CD4-positive, alpha-beta T cell (primary cell): ENCODE measurements at regions not wholly inside any gene's neighbourhood (a gene's known extent, or its start where the extent isn't known, plus 50 kb on each side); places are given as distances from the start of the nearest gene placed in this dataset.

Experiments used
- ATAC-seq: fragments of 200-7000 bp; cut with Tn5 transposase; one replicate; pipeline ENCODE4 v1.10.0; 2022; ENCODE audit warnings: mild to moderate bottlenecking; ENCODE audit not compliant: poor library complexity
- CTCF ChIA-PET: fragments of 350-600 bp; sonication (Branson Sonifier 250); formaldehyde crosslinking; loops from one replicate; lab custom pipeline; 2021; ENCODE audit warnings: antibody characterized with exemption, inconsistent platforms; lab: Charles Lee
- POLR2A ChIA-PET: fragments of 350-600 bp; sonication (Branson Sonifier 250); formaldehyde crosslinking; loops from one replicate; lab custom pipeline; 2021; ENCODE audit warnings: antibody characterized with exemption, inconsistent platforms; lab: Charles Lee
- DNase-seq, 14 experiments: peaks; one replicate each; pipeline ENCODE4 v3.0.0-alpha.2; 2013 to 2020; ENCODE audit warnings: mixed read lengths in 2 of 14
- H3K27ac ChIP-seq, 2 donors: one replicate each; pipeline versions ENCODE4 v1.5.1 to v1.7.0; 2013; ENCODE audit warnings: low read length in 2 of 2, low read depth in 1 of 2, mild to moderate bottlenecking in 1 of 2
- H3K27me3 ChIP-seq, 2 experiments: 1 replicate in 1 of 2; 2 replicates in 1 of 2; pipeline versions ENCODE4 v1.6.1 to v1.7.0; 2013; ENCODE audit warnings: low read length in 2 of 2, control low read depth in 1 of 2, mild to moderate bottlenecking in 1 of 2, moderate library complexity in 1 of 2; ENCODE audit not compliant: insufficient read depth in 2 of 2, control insufficient read depth in 1 of 2
- H3K36me3 ChIP-seq: one replicate; pipeline ENCODE4 v1.6.1; 2013; ENCODE audit warnings: low read length, control low read depth; ENCODE audit not compliant: insufficient read depth
- H3K4me1 ChIP-seq: one replicate; pipeline ENCODE4 v1.6.1; 2013; ENCODE audit warnings: low read length, control low read depth; ENCODE audit not compliant: insufficient read depth
- H3K4me3 ChIP-seq: one replicate; pipeline ENCODE4 v1.5.1; 2013; ENCODE audit warnings: mild to moderate bottlenecking, low read length, moderate library complexity
- H3K9me3 ChIP-seq, 2 experiments: 1 replicate in 1 of 2; 2 replicates in 1 of 2; pipeline versions ENCODE4 v1.6.1 to v1.7.0; 2013; ENCODE audit warnings: low read length in 2 of 2, mild to moderate bottlenecking in 2 of 2, control low read depth in 1 of 2, moderate library complexity in 1 of 2; ENCODE audit not compliant: control insufficient read depth in 1 of 2, insufficient read depth in 1 of 2
- H3K27ac Mint-ChIP-seq: one replicate; pipeline ENCODE4 v1.8.0; 2020; ENCODE audit warnings: mixed read lengths
- H3K27me3 Mint-ChIP-seq: one replicate; pipeline ENCODE4 v1.8.0; 2021; ENCODE audit warnings: mixed read lengths
- H3K36me3 Mint-ChIP-seq: one replicate; pipeline ENCODE4 v1.8.0; 2021; ENCODE audit warnings: low read depth, mixed read lengths
- H3K4me1 Mint-ChIP-seq: one replicate; pipeline ENCODE4 v1.8.0; 2021; ENCODE audit warnings: low read depth, mixed read lengths
- H3K4me3 Mint-ChIP-seq: one replicate; pipeline ENCODE4 v1.8.0; 2020; ENCODE audit warnings: mild to moderate bottlenecking, mixed read lengths
- H3K9me3 Mint-ChIP-seq: one replicate; pipeline ENCODE4 v1.8.0; 2020; ENCODE audit warnings: mixed read lengths
- CTCF ChIP-seq: fragments of 200-600 bp; IDR thresholded peaks from one replicate; pipeline ENCODE4 v1.8.0; 2022; ENCODE audit warnings: antibody characterized with exemption, mild to moderate bottlenecking
- intact Hi-C, 2 experiments: fragments of 100-400 bp; cut with DNase I in 1 of 2; cut with micrococcal nuclease in 1 of 2; formaldehyde crosslinking; loops; one replicate each; pipeline versions ENCODE4 v1.15.1 to v1.9.0; 2023 to 2025; cut with DNase I, micrococcal nuclease

DNA sequence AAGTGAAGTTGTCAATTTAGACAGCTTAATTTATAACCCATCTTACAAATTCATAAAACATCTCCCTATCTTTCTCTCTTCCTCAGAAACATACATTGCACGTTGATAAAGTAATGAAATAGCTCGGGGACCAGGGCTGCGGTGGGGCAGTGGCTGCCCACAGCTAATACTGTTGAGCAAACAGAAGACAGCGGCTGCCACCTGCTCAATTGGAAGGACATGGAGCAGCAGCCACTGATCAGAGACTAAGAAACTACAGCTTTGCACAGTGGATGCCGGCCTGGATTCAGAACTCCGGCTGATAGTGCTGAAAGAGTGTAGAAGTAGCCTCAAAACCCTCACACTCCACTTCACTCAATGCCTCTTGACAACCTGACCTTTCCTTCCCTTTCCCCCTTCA, 157.9 kb upstream of the PDE10A start:
- peaks cover 61% of the 10 kb centered on the region for H3K27me3 Mint-ChIP-seq
- Histone ChIP-seq H3K4me1 (no peaks in the 10 kb centered on the region), H3K27ac (no peak overlapping the region), H3K9me3 (peaks cover 0 to 8% of the 10 kb centered on the region in 2 experiments), H3K4me3 (no peak overlapping the region), H3K36me3 (no peaks in the 10 kb centered on the region), H3K27me3 (peaks cover 13 to 22% of the 10 kb centered on the region in 2 experiments)
- no peak for DNase-seq
- ChIA-PET CTCF (no interaction called here), POLR2A (no interaction called here)
- no peak overlapping the region for H3K27ac Mint-ChIP-seq
- intact Hi-C loops, result no loop called here
- no peak overlapping the region for H3K4me3 Mint-ChIP-seq
- TF ChIP-seq CTCF, result no peak
- no peaks in the 10 kb centered on the region for H3K4me1 Mint-ChIP-seq
- no peaks in the 10 kb centered on the region for H3K36me3 Mint-ChIP-seq
- ATAC-seq, result no peak
- H3K9me3 Mint-ChIP-seq, result no peaks in the 10 kb centered on the region

DNA sequence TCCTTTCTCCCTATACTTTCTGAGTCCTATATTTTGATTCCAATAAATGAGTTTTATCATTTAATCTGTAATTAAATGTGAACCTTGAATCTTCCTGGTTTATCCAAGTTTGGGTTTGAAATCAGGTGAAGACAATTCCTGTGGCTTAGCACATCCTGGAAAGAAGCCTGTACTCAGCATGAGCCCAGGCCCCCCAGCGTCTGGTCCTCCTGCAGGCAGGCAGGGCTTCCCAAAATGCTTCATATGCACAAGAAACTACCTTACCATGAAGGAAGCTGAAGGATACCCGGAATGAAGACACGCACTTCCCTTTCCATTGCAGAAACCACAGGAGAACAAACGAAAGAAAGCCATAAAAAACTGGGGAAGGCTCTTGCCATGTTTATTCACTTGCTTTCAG, 157.4 kb upstream of the PDE10A start:
- H3K36me3 Mint-ChIP-seq, result no peaks in the 10 kb centered on the region
- DNase-seq (no peak), ATAC-seq (no peak)
- intact Hi-C loops, result no loop called here
- Histone ChIP-seq H3K9me3 (peaks cover 0 to 8% of the 10 kb centered on the region in 2 experiments), H3K4me1 (no peaks in the 10 kb centered on the region), H3K27me3 (peaks cover 13 to 22% of the 10 kb centered on the region in 2 experiments), H3K4me3 (no peak overlapping the region), H3K27ac (no peak overlapping the region), H3K36me3 (no peaks in the 10 kb centered on the region)
- H3K4me1 Mint-ChIP-seq, result no peaks in the 10 kb centered on the region
- no peak overlapping the region for H3K4me3 Mint-ChIP-seq
- H3K27me3 Mint-ChIP-seq, result peaks cover 57% of the 10 kb centered on the region
- no peak overlapping the region for H3K27ac Mint-ChIP-seq
- TF ChIP-seq CTCF, result no peak
- ChIA-PET POLR2A (no interaction called here), CTCF (no interaction called here)
- no peaks in the 10 kb centered on the region for H3K9me3 Mint-ChIP-seq

DNA sequence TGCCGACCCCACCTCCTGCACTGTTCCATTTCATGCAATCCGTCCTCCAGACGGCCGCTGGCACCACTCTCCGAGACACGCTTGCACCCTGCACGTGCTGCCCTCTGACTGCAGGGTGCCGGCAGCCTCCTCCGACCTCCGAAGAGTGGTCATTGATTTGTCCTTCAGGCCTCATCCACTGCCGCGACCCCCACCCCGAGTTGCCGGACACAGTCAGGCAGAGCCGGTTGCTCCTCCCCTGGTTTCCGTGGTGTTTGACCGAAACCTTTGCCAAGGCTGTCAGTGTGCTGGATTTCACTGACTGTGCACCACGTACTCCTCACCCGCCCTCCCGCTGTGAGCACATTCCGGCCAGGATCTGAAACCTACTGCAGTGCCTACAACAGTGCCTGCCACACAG, 156.4 kb upstream of the PDE10A start:
- H3K4me3 Mint-ChIP-seq, result no peak overlapping the region
- no peak for TF ChIP-seq CTCF

More for the DNA sequence above, 156.4 kb upstream of the PDE10A start:
- intact Hi-C loops, result no loop called here
- Mint-ChIP-seq H3K36me3 (no peaks in the 10 kb centered on the region), H3K4me1 (no peaks in the 10 kb centered on the region), H3K9me3 (no peaks in the 10 kb centered on the region), H3K27me3 (peaks cover 56% of the 10 kb centered on the region), H3K27ac (no peak overlapping the region)
- H3K27ac ChIP-seq, result no peak overlapping the region
- ChIA-PET POLR2A (no interaction called here), CTCF (no interaction called here)
- no peak for ATAC-seq
- no peak for DNase-seq
- peaks cover 13 to 22% of the 10 kb centered on the region in 2 experiments for H3K27me3 ChIP-seq
- H3K9me3 ChIP-seq, result peaks cover 0 to 8% of the 10 kb centered on the region in 2 experiments
- H3K4me1 ChIP-seq, result no peaks in the 10 kb centered on the region
- H3K36me3 ChIP-seq, result no peaks in the 10 kb centered on the region
- no peak overlapping the region for H3K4me3 ChIP-seq
